SK-N-SH (cell line): ENCODE measurements at regions not wholly inside any gene's neighbourhood (a gene's known extent, or its start where the extent isn't known, plus 50 kb on each side); places are given as distances from the start of the nearest gene placed in this dataset.

Experiments
- CTCF ChIA-PET: fragments of 300-600, 350-600 bp; formaldehyde crosslinking; extraction: SDS; loops from one replicate; lab custom pipeline; 2021; lab: Yijun Ruan, JAX
- POLR2A ChIA-PET: fragments of 350-600 bp; sonication (Branson Sonifier 250); formaldehyde crosslinking; extraction: SDS; loops from one replicate; lab custom pipeline; 2020; ENCODE audit warnings: antibody characterized with exemption, inconsistent platforms; lab: Yijun Ruan, JAX
- DNase-seq: peaks from one replicate; pipeline ENCODE4 v3.0.0; 2012
- H2AFZ ChIP-seq: fragments of 200-600 bp; sonication (generic); 2 replicates; pipeline ENCODE4 v1.8.1; 2016; ENCODE audit warnings: antibody characterized with exemption, mild to moderate bottlenecking, low read depth
- H3F3A ChIP-seq: fragments of 200-600 bp; sonication (generic); replicated peaks from 2 replicates; pipeline ENCODE3; 2016; ENCODE audit warnings: antibody characterized with exemption, mild to moderate bottlenecking; ENCODE audit not compliant: insufficient read depth
- H3K27ac ChIP-seq, 2 experiments: fragments of 200-500 bp in 1 of 2; fragments of 200-600 bp in 1 of 2; sonication (Bioruptor generic) in 1 of 2; sonication (generic), shearing (Covaris generic) in 1 of 2; 2 replicates each; pipeline versions ENCODE4 v1.5.1 to v1.6.1; 2014 to 2016; ENCODE audit warnings: low read depth in 2 of 2, inconsistent platforms in 1 of 2, low read length in 1 of 2, mild to moderate bottlenecking in 1 of 2, mixed read lengths in 1 of 2
- H3K27me3 ChIP-seq: fragments of 200-600 bp; sonication (generic), shearing (Covaris generic); 2 replicates; pipeline ENCODE4 v1.6.1; 2016; ENCODE audit warnings: mixed run types; ENCODE audit not compliant: insufficient read depth
- H3K36me3 ChIP-seq, 2 experiments: fragments of 200-500 bp in 1 of 2; fragments of 200-600 bp in 1 of 2; sonication (Bioruptor generic) in 1 of 2; sonication (generic) in 1 of 2; replicated peaks in 1 of 2; 2 replicates each; pipeline versions ENCODE3 to v1.5.1; 2014 to 2016; ENCODE audit warnings: low read length in 1 of 2, mild to moderate bottlenecking in 1 of 2; ENCODE audit not compliant: insufficient read depth in 2 of 2, control insufficient read depth in 1 of 2
- H3K4me1 ChIP-seq, 2 experiments: fragments of 200-500 bp in 1 of 2; fragments of 200-600 bp in 1 of 2; sonication (Bioruptor generic) in 1 of 2; sonication (generic), shearing (Covaris generic) in 1 of 2; 2 replicates each; pipeline versions ENCODE4 v1.5.1 to v1.6.1; 2014 to 2016; ENCODE audit warnings: low read depth in 1 of 2, low read length in 1 of 2, mixed run types in 1 of 2; ENCODE audit not compliant: insufficient read depth in 2 of 2, control insufficient read depth in 1 of 2
- H3K4me2 ChIP-seq: fragments of 200-600 bp; sonication (generic), shearing (Covaris generic); 2 replicates; pipeline ENCODE4 v1.6.1; 2017; ENCODE audit warnings: mixed run types
- H3K4me3 ChIP-seq, 2 experiments: fragments of 200-500 bp in 1 of 2; fragments of 200-600 bp in 1 of 2; sonication (Bioruptor generic) in 1 of 2; sonication (generic), shearing (Covaris generic) in 1 of 2; 2 replicates each; pipeline versions ENCODE4 v1.5.1 to v1.8.1; 2014 to 2016; ENCODE audit warnings: low read depth in 2 of 2, inconsistent platforms in 1 of 2, low read length in 1 of 2, mild to moderate bottlenecking in 1 of 2, mixed read lengths in 1 of 2, moderate library complexity in 1 of 2
- H3K79me2 ChIP-seq: fragments of 200-600 bp; sonication (generic); 2 replicates; pipeline ENCODE4 v1.8.1; 2017; ENCODE audit warnings: mild to moderate bottlenecking; ENCODE audit not compliant: insufficient read depth
- H3K9ac ChIP-seq: fragments of 200-600 bp; sonication (generic); 2 replicates; pipeline ENCODE4 v1.6.1; 2017; ENCODE audit warnings: mixed run types
- H3K9me2 ChIP-seq: fragments of 200-600 bp; sonication (generic); 2 replicates; pipeline ENCODE4 v1.6.1; 2017; ENCODE audit warnings: mixed run types
- H3K9me3 ChIP-seq: fragments of 200-600 bp; sonication (generic); 2 replicates; pipeline ENCODE4 v1.6.1; 2017; ENCODE audit warnings: mixed run types, mild to moderate bottlenecking, moderate library complexity
- H4K20me1 ChIP-seq: fragments of 200-600 bp; sonication (generic); 2 replicates; pipeline ENCODE4 v1.6.1; 2017; ENCODE audit warnings: mild to moderate bottlenecking, mixed run types; ENCODE audit not compliant: insufficient read depth
- FOSL2 ChIP-seq: IDR thresholded peaks from 2 replicates; pipeline ENCODE4 v1.4.0; 2012; ENCODE audit warnings: low read depth, mild to moderate bottlenecking, moderate library complexity, borderline replicate concordance
- JUND ChIP-seq: IDR thresholded peaks from 2 replicates; pipeline ENCODE4 v1.4.0; 2012
- RAD21 ChIP-seq: IDR thresholded peaks from 2 replicates; pipeline ENCODE4 v1.6.1; 2012; ENCODE audit warnings: mild to moderate bottlenecking, low read length
- RXRA ChIP-seq: IDR thresholded peaks from 2 replicates; pipeline ENCODE4 v1.4.0; 2012; ENCODE audit warnings: low read depth, mild to moderate bottlenecking, borderline replicate concordance
- WGBS: methylation state at CpG from one replicate; pipeline ENCODE4 v1.1.6; 2017; ENCODE audit warnings: low lambda C conversion rate; 5-methylcytosine and 5-hydroxymethylcytosine counted together
- TF ChIP-seq, protein P1 (sequence below): fragments of 150-350 bp; IDR thresholded peaks from 2 replicates; pipeline ENCODE4 v1.6.1; 2017; ENCODE audit warnings: antibody characterized with exemption, low read length, low read depth, borderline replicate concordance

DNA sequence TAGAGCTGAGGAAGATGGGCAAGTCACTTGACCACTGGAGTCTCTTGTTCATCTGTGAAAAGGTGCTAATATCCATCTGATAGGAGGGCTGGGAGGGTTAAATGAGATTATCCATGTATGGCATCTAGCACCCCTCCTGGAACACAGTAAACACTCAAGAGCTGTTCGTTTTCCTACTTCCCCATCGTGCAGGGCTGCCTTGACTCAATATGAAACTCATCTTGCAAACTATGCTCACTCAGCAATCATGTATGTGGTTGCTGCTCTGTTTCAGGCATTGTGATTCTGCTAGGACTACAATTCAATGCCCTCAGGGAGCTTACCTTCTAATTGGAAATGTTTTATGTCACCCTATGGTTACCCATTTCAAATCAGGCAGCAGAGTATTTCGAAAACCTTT, 395.6 kb downstream of the BCAT1 start:
- no peak overlapping the region for H3K9ac ChIP-seq
- no peak overlapping the region for H3K4me3 ChIP-seq
- H3K27me3 ChIP-seq = no peaks in the 10 kb centered on the region
- no peaks in the 10 kb centered on the region for H3K36me3 ChIP-seq
- H2AFZ ChIP-seq = no peak overlapping the region
- CTCF ChIA-PET = interaction anchor here (0.6 kb wide), 1 partner anchor 583 kb away, joined by 3 read pairs; no protein-coding TSS in a partner anchor
- no peak overlapping the region for H3K4me2 ChIP-seq
- TF ChIP-seq RAD21 = no peak
- DNase-seq = no peak
- H4K20me1 ChIP-seq = no peaks in the 10 kb centered on the region
- no peaks in the 10 kb centered on the region; a peak in 1 of 4 replicates for H3K4me1 ChIP-seq
- POLR2A ChIA-PET = interaction anchor here (0.6 kb wide), 1 partner anchor 284 kb away, joined by 3 read pairs; no protein-coding TSS in a partner anchor
- 66% methylated on average over 3 of the region's 3 CpGs for WGBS
- H3F3A ChIP-seq = no peaks in the 10 kb centered on the region
- H3K27ac ChIP-seq = no peak overlapping the region
- no peaks in the 10 kb centered on the region for H3K9me2 ChIP-seq
- H3K9me3 ChIP-seq = no peaks in the 10 kb centered on the region
- H3K79me2 ChIP-seq = no peaks in the 10 kb centered on the region

GRCh38 chr12:24551163-24551786, 397.6 kb downstream of the BCAT1 start:
- H3K9me2 ChIP-seq = no peaks in the 10 kb centered on the region
- DNase-seq = no peak
- H3K79me2 ChIP-seq = no peaks in the 10 kb centered on the region
- no peaks in the 10 kb centered on the region for H3K36me3 ChIP-seq
- H3K4me2 ChIP-seq = no peak overlapping the region
- CTCF ChIA-PET = no interaction called here
- H4K20me1 ChIP-seq = no peaks in the 10 kb centered on the region
- no peaks in the 10 kb centered on the region for H3K4me1 ChIP-seq
- no peaks in the 10 kb centered on the region for H3F3A ChIP-seq
- no peak overlapping the region for H3K9ac ChIP-seq
- TF ChIP-seq FOSL2 (no peak), RXRA (no peak)
- H3K9me3 ChIP-seq = no peaks in the 10 kb centered on the region
- no peak overlapping the region for H2AFZ ChIP-seq
- no peaks in the 10 kb centered on the region for H3K27me3 ChIP-seq
- H3K4me3 ChIP-seq = no peak overlapping the region
- no peak overlapping the region for H3K27ac ChIP-seq
- POLR2A ChIA-PET = no interaction called here
- 80% methylated on average over 10 of the region's 10 CpGs for WGBS

- WGBS = 64% methylated on average over 1 of the region's 1 CpG
- H3K27me3 ChIP-seq = no peaks in the 10 kb centered on the region
Observed at GRCh38 chr12:24550609-24551008, 398.3 kb downstream of the BCAT1 start.

More at GRCh38 chr12:24550609-24551008, 398.3 kb downstream of the BCAT1 start:
- DNase-seq = no peak
- Histone ChIP-seq H3K9me2 (no peaks in the 10 kb centered on the region), H2AFZ (no peak overlapping the region), H3F3A (no peaks in the 10 kb centered on the region), H3K4me3 (no peak overlapping the region), H3K36me3 (no peaks in the 10 kb centered on the region), H3K4me1 (no peaks in the 10 kb centered on the region), H4K20me1 (no peaks in the 10 kb centered on the region), H3K4me2 (no peak overlapping the region), H3K27ac (no peak overlapping the region), H3K9me3 (no peaks in the 10 kb centered on the region), H3K79me2 (no peaks in the 10 kb centered on the region), H3K9ac (no peak overlapping the region)
- CTCF ChIA-PET = no interaction called here
- POLR2A ChIA-PET = no interaction called here
- TF ChIP-seq, protein P1, sequence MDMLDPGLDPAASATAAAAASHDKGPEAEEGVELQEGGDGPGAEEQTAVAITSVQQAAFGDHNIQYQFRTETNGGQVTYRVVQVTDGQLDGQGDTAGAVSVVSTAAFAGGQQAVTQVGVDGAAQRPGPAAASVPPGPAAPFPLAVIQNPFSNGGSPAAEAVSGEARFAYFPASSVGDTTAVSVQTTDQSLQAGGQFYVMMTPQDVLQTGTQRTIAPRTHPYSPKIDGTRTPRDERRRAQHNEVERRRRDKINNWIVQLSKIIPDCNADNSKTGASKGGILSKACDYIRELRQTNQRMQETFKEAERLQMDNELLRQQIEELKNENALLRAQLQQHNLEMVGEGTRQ = no peak
- no peak for TF ChIP-seq JUND
